Body of pancreas (tissue), 4 donors: ENCODE measurements at regions not wholly inside any gene's neighbourhood (a gene's known extent, or its start where the extent isn't known, plus 50 kb on each side); places are given as distances from the start of the nearest gene placed in this dataset.

Experiments
- CTCF ChIP-seq, 7 experiments: fragments of 450-650 bp in 4 of 7; fragments of 200-600 bp in 3 of 7; sonication (generic) in 3 of 7; IDR thresholded peaks; one replicate each; pipeline ENCODE4 v1.5.1; 2016 to 2019; ENCODE audit warnings: antibody characterized with exemption in 7 of 7
- POLR2A ChIP-seq, 3 donors: fragments of 450-650 bp; IDR thresholded peaks; one replicate each; pipeline ENCODE4 v1.6.1; 2016; ENCODE audit warnings: antibody characterized with exemption in 3 of 3, mild to moderate bottlenecking in 2 of 3

DNA sequence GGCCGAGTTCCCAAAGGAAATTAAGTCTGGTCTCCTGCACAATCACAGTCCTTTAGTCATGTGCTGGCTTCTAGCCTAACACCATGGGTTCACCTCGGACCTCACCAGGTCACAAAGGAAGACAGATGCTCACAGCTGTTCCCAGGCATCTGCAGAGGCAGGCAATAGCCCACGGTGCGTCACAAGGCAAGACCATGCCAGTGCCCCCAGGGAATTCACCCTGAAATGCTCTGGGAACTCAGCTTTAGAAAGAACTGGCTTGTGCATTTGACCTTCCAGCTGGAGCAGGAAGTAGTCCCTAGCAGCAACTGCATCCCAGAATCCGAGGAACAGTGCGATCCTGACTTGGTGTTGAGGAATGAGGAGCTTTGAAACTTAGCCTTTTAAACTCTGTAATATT is 96.8 kb upstream of the WASF3 start:
- TF ChIP-seq POLR2A (IDR thresholded peaks at IDR 0.05) (no peak), CTCF (IDR thresholded peaks at IDR 0.05) (no peak)
